Stimulated activated CD4-positive, alpha-beta T cell treated with anti-CD3 and anti-CD28 coated beads, Interleukin-1b, Interleukin-23, amount 100 ng/mL, for 48 hours (primary cell): ENCODE measurements at regions not wholly inside any gene's neighbourhood (a gene's known extent, or its start where the extent isn't known, plus 50 kb on each side); places are given as distances from the start of the nearest gene placed in this dataset.
A peak's percentile ranks its signal among the peaks of the same experiment; 100 is the strongest.

ENCODE experiments used
- DNase-seq: peaks from one replicate; pipeline ENCODE4 v3.0.0-alpha.2; 2020

DNA sequence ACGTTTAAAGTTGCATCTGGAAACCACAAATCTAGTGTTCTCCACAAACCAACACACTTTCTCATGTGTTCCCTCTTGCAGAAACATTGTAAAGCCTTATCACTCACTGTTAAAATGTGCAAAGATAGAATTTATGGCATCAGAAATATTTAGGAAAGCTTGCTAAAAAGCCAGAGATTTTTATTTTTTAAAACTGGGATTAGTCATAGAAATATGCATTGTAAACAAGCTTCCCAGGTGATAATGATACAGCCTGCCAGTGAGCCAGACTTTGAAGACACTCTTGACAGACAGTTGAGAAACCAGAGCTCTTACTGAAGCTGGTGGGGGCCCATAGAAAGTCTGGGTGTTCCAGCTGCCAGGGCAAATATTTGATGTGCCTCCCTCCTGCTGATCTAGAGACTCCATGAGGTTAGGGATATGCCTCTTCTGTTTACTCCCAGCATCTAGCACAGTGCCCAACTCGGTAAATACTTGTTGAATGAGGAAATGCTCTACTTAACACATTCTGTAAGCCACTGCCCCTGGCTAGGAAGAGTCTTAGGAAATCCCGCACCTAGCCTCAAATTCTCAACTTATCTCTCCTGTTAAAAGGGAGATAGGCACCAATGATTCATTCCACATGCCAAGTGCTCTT, 179.0 kb upstream of the RASGEF1B start:
- DNase-seq, result no peak

- peak; percentile 15 for DNase-seq
Measured at GRCh38 chr4:81648576-81649275, 177.0 kb upstream of the RASGEF1B start.

DNA sequence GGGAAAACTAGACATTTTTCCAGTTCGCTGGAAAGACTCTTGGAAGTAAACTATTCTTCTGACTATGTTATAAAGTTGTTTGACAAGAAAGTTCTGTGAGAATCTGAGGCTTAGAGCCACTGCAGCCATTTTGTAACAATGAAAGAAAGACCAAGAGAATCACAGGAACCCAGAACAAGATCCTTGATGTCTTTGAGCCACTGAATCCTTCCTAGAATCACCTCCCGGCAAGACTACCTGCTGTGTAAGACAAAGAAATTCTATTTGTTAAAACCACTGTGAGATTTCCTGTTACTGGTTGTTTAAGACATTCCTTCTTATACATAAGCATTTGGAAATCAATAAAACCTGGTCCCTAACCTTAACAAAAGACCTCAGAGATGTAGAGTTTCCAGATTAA, 175.7 kb upstream of the RASGEF1B start:
- no peak for DNase-seq

GRCh38 chr4:81642543-81642942, 170.8 kb upstream of the RASGEF1B start:
- DNase-seq, result no peak

DNA sequence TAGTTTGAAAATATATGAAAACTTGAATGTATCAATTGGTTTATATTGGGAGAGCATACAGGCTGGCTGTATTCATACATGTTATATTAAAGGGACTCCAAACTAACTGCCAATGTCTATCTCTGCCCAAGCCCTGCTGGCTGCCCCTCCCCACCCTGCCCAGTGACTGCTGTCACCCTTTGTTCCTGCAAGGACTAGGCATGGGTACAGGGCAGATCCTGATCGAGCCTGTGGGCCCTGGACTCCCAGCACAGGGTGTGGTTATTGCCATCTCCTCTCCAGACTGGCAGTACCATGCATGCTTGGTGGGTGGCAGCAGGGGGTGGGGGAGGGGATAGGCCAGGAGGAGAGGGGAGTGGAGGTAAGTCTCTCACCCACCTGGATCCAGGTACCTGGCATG, 167.5 kb upstream of the RASGEF1B start:
- no peak for DNase-seq

DNA sequence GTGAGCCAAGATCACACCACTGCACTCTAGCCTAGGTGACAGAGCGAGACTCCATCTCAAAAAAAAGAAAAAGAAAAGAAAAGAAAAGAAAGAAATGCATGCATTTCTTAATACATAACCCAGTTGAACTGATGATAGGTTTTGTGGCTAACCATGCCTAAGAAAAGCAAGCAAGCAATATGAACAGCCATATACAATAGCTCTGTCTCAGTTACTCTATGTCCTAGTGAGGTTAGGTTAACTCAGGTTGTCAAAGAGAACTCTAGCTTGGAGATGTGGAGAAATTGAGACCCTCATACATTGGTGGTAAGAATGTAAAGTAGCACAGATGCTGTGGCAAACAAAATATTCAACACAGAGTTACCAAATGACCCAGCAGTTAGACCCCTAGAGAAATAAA, 167.0 kb upstream of the RASGEF1B start:
- no peak for DNase-seq

DNA sequence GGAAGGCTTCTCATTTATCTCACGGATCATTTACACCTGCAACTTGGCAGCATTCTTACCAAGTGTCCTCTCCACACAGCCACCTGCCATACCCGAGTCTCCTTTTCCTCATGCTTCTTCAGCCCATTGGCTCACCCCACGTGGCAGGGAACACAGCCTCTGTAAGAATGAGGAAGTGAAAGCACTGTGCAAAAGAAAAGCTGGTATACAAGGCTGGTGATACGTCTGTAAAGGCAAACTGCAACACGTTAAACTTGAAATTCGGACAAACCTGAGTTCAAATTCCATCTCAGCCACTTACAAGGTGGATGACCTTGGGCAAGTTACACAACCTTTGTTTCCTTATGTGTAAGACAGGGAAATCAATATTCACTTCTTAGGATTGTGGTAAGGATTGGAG, 164.0 kb upstream of the RASGEF1B start:
- DNase-seq, result no peak

DNA sequence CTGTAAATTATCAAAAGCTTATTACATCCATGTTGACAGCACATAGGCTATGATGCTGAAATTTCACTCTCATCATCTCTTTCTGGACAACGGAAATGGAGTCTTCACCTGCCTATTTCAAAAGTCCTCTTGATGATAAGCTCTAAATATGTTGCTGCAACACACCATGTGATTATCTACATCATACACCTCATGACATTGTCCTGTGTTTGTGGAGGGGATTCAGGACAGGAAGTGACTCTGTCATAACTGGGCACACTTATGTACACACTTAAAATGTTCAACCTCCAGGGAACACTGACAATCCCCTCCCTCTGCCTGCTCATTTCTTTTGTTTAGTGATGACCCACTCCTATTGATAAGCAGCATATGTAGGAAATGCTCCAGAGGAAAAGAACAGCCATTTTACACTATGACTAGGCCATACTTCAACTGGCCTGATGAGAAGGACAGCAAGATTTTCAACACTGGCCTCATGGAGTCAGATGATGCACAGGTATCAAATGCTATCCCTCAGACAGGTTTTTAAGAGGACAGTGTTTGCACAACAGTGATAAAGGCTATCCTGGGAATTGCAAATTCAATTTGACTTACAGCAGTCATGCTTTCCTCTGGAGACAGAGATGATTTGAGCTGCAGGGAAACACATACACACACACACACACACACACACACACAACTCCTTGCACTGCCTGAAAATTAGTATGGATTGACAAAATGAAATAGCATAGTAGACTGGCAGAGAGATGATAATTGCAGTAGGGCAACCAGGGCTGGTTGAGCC, 163.3 kb upstream of the RASGEF1B start:
- DNase-seq, result no peak

GRCh38 chr4:81634165-81634564, 162.5 kb upstream of the RASGEF1B start:
- DNase-seq, result no peak

- DNase-seq, result no peak
Measured at GRCh38 chr4:81632581-81633299, 161.0 kb upstream of the RASGEF1B start.

- no peak for DNase-seq
Measured at GRCh38 chr4:81631958-81632441, 160.3 kb upstream of the RASGEF1B start.

DNA sequence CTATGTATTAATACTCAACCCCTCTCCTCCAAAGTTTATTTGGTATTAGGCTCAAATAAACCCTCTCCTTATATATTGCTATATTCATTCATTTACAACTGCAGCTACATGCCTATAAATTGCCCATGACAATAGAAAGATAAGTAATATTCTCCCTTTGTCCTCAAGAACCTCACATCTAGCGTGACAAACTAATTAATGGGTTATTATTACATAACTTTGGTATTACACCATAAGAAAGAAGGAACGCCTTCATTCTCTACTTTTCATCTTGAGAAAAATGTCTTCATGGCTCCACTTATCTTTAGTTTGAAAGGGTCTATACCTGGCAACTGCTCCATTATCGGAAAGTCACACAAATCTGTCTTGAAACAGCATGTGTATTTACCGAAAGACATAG, 157.7 kb upstream of the RASGEF1B start:
- DNase-seq, result no peak

DNA sequence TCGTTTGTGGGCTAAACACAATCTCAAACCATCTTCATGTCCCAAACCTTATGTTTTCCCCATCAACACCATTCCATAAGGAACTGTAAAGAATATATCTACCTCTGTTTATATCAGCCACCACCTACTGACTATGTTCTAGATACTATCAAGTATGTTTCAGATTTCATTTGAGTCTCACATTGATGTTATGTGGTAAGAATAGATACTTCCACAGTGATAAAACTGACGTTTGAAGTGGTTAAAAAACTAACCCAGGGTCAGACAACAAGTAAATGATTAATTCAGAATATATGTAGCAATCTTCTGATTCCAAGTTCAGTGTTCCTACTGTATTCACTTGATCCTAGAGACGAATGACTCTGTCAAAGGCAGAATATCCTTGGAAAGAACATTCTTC, 156.8 kb upstream of the RASGEF1B start:
- DNase-seq, result no peak

DNA sequence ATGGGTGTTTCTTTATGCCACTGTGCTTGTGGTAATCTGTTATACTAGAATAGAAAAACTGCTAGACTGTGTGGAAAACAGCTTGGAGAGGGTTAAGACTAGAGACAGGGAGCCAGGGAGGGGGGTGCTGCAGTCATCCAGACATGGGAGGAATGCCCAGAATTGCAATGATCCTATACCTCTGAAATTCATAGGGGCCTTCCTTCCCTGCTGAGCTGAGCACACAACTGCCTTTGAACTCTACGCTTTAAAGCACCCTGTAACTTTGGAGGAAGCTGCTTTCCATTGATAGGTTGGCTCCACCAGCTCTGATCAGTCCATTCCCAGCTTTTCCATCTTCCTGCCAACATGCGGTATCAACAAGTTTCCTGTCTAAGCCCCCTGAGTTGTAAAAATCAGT, 155.9 kb upstream of the RASGEF1B start:
- no peak for DNase-seq

GRCh38 chr4:81626851-81627250, 155.1 kb upstream of the RASGEF1B start:
- DNase-seq, result no peak

GRCh38 chr4:81625422-81626417, 154.0 kb upstream of the RASGEF1B start:
- DNase-seq, result no peak

- no peak for DNase-seq
Measured at GRCh38 chr4:81623434-81623833, 151.7 kb upstream of the RASGEF1B start.

- DNase-seq, result no peak
Measured at GRCh38 chr4:81622474-81623184, 150.9 kb upstream of the RASGEF1B start.

GRCh38 chr4:81622028-81622427, 150.3 kb upstream of the RASGEF1B start:
- no peak for DNase-seq

DNA sequence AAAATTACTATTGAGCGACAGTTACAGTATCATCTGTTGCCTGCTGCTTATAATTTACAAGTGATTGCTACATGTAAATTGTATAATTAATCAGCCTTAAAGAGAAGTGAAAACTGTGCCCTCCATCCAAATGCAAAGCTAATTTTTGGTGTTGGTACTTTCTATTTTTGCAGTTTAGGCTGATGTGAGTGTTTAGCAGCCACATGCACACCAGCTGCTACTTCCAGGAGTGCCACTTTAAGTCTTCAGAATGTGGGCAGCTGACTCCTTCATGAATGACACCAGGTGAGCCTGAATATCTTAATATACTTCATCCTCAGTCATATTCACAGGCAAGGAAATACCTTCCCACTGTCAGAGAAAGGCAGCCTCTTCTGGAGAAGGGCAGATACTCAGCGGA, 149.8 kb upstream of the RASGEF1B start:
- no peak for DNase-seq

- DNase-seq, result no peak
Measured at GRCh38 chr4:81620442-81620841, 148.7 kb upstream of the RASGEF1B start.
